ENCODE measurements at regions not wholly inside any gene's neighbourhood (a gene's known extent, or its start where the extent isn't known, plus 50 kb on each side); places are given as distances from the start of the nearest gene placed in this dataset.
"Not testable (repeated sequence)": the region's sequence is repeated elsewhere in the genome, so short reads cannot be mapped to it uniquely, and the experiment has no call there.

- no peak for DNase-seq
Measured at GRCh38 chr3:31188112-31188511, 293.7 kb upstream of the GADL1 start.

- no peak for DNase-seq
Measured at GRCh38 chr3:31189330-31189729, 294.9 kb upstream of the GADL1 start.

GRCh38 chr3:31189971-31190370 lies 295.5 kb upstream of the GADL1 start:
- DNase-seq, result no peak

GRCh38 chr3:31191354-31191753 lies 296.9 kb upstream of the GADL1 start:
- DNase-seq, result no peak

- no peak for DNase-seq
Measured at GRCh38 chr3:31193429-31193828, 299.0 kb upstream of the GADL1 start.

- DNase-seq, result no peak
Measured at GRCh38 chr3:31193871-31194270, 299.4 kb upstream of the GADL1 start.

- no peak for DNase-seq
Measured at GRCh38 chr3:31196261-31196660, 301.8 kb upstream of the GADL1 start.

- no peak for DNase-seq
Measured at GRCh38 chr3:31196881-31197364, 302.5 kb upstream of the GADL1 start.

- DNase-seq, result no peak
Measured at GRCh38 chr3:31197941-31198340, 303.5 kb upstream of the GADL1 start.

- no peak for DNase-seq
Measured at GRCh38 chr3:31198890-31199289, 304.4 kb upstream of the GADL1 start.

- DNase-seq, result no peak
Measured at GRCh38 chr3:31203960-31204795, 309.7 kb upstream of the GADL1 start.

GRCh38 chr3:31204796-31205056 lies 310.3 kb upstream of the GADL1 start:
- not testable (repeated sequence) for DNase-seq

- no peak for DNase-seq
Measured at GRCh38 chr3:31210068-31210645, 315.7 kb upstream of the GADL1 start.

- no peak for DNase-seq
Measured at GRCh38 chr3:31213869-31214486, 318.7 kb upstream of the STT3B start.

- no peak for DNase-seq
Measured at GRCh38 chr3:31218082-31218481, 314.6 kb upstream of the STT3B start.

- no peak for DNase-seq
Measured at GRCh38 chr3:31219131-31219843, 313.4 kb upstream of the STT3B start.

- no peak for DNase-seq
Measured at GRCh38 chr3:31220431-31220830, 312.3 kb upstream of the STT3B start.

- no peak for DNase-seq
Measured at GRCh38 chr3:31223278-31223677, 309.4 kb upstream of the STT3B start.

GRCh38 chr3:31224936-31225335 lies 307.8 kb upstream of the STT3B start:
- DNase-seq, result no peak

- no peak for DNase-seq
Measured at GRCh38 chr3:31225923-31226322, 306.8 kb upstream of the STT3B start.

- DNase-seq, result no peak
Measured at GRCh38 chr3:31226346-31226745, 306.4 kb upstream of the STT3B start.

GRCh38 chr3:31227131-31227562 lies 305.6 kb upstream of the STT3B start:
- no peak for DNase-seq

GRCh38 chr3:31230425-31231223 lies 302.1 kb upstream of the STT3B start:
- DNase-seq, result no peak

Data from stimulated activated CD4-positive, alpha-beta T cell treated with anti-CD3 and anti-CD28 coated beads, Interleukin-4, amount 100 ng/mL, for 4 hours (primary cell).